Activated naive CD4-positive, alpha-beta T cell treated with anti-CD3 and anti-CD28 coated beads for 36 hours (primary cell): ENCODE measurements at regions not wholly inside any gene's neighbourhood (a gene's known extent, or its start where the extent isn't known, plus 50 kb on each side); places are given as distances from the start of the nearest gene placed in this dataset.

Source experiments
- CTCF ChIA-PET: fragments of 350-600 bp; sonication (Branson Sonifier 250); formaldehyde crosslinking; loops from one replicate; lab custom pipeline; 2021; ENCODE audit warnings: antibody characterized with exemption; lab: Charles Lee
- DNase-seq: peaks from one replicate; pipeline ENCODE4 v3.0.0-alpha.2; 2020
- H3K27ac Mint-ChIP-seq: one replicate; pipeline ENCODE4 v1.8.0; 2021; ENCODE audit warnings: mild to moderate bottlenecking, mixed read lengths
- H3K27me3 Mint-ChIP-seq: one replicate; pipeline ENCODE4 v1.8.0; 2021; ENCODE audit warnings: low read depth, mixed read lengths
- H3K36me3 Mint-ChIP-seq: one replicate; pipeline ENCODE4 v1.8.0; 2021; ENCODE audit warnings: low read depth, mixed read lengths
- H3K4me1 Mint-ChIP-seq: one replicate; pipeline ENCODE4 v1.8.0; 2021; ENCODE audit warnings: low read depth, mixed read lengths
- H3K4me3 Mint-ChIP-seq: one replicate; pipeline ENCODE4 v1.8.0; 2021; ENCODE audit warnings: mild to moderate bottlenecking, moderate library complexity, mixed read lengths
- H3K9me3 Mint-ChIP-seq: one replicate; pipeline ENCODE4 v1.8.0; 2021; ENCODE audit warnings: mixed read lengths
- intact Hi-C: fragments of 100-400 bp; cut with micrococcal nuclease; formaldehyde crosslinking; loops from one replicate; pipeline ENCODE4 v1.15.1; 2023

DNA sequence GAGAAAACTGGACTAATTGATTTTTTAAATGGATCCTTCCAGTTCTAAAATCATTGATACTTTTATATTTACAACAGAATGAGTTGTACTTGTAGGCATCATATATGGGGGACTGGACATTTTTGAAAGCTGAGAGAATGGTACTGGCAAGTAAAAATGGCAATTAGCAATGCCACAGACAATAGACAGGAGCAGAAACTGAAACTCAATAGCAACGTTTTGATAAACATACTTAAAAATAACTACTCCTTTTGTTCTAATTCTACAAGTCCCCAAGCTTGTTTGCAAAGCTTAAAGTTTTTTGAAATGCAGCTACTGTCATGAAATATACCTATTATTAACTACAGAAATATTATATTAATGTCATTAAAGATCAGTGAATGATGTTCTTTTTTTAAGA lies 52.8 kb upstream of the FBXL7 start:
- no peak for DNase-seq
- H3K9me3 Mint-ChIP-seq: peaks cover 3% of the 10 kb centered on the region
- H3K4me3 Mint-ChIP-seq: no peak overlapping the region
- H3K36me3 Mint-ChIP-seq: no peaks in the 10 kb centered on the region
- H3K4me1 Mint-ChIP-seq: no peaks in the 10 kb centered on the region
- intact Hi-C loops: no loop called here
- no peaks in the 10 kb centered on the region for H3K27me3 Mint-ChIP-seq
- no peak overlapping the region for H3K27ac Mint-ChIP-seq
- CTCF ChIA-PET: no interaction called here

DNA sequence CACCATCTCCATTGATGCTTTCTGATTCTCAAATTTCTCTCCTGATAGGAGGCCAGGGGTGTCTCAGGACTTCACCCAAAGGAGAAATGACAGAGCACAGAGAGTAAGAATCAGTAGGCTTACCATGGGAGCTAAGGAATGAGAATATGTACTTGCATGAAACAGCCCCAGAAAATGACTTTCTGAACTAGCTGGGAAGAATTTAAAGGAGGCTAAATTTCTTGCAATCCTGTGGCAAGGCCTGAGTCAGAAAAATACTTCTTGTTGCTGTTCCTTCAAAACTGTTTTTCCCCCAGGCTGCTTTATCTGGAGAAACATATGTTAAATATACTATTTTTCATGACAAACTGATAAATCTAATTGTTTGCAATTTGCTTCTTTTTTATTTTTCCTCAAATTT lies 53.4 kb upstream of the FBXL7 start:
- H3K4me1 Mint-ChIP-seq: no peaks in the 10 kb centered on the region
- H3K4me3 Mint-ChIP-seq: no peak overlapping the region
- intact Hi-C loops: no loop called here
- H3K36me3 Mint-ChIP-seq: no peaks in the 10 kb centered on the region
- H3K9me3 Mint-ChIP-seq: peaks cover 3% of the 10 kb centered on the region
- CTCF ChIA-PET: no interaction called here
- no peak overlapping the region for H3K27ac Mint-ChIP-seq
- no peaks in the 10 kb centered on the region for H3K27me3 Mint-ChIP-seq
- DNase-seq: no peak

DNA sequence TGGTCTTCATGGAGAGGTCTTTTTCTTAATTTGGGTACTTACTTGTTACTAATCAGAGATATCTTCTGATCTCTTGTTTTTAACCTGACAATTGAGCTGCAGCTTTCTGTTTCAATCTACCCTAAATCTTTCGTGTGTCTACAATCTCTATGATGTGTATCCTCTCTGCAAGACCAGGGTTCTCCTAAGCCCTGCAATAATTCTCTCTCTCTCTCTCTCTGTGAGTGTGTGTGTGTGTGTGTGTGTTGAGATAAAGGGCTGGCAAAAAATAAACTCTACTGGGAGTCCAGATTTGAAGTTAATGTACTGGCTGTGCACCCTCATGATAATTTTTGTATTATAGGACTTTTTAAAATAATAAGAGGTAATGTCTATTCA lies 57.8 kb upstream of the FBXL7 start:
- CTCF ChIA-PET: no interaction called here
- DNase-seq: no peak
- no peak overlapping the region for H3K4me3 Mint-ChIP-seq
- H3K27ac Mint-ChIP-seq: no peak overlapping the region
- no peaks in the 10 kb centered on the region for H3K27me3 Mint-ChIP-seq
- intact Hi-C loops: no loop called here
- H3K36me3 Mint-ChIP-seq: no peaks in the 10 kb centered on the region
- peaks cover 1% of the 10 kb centered on the region for H3K9me3 Mint-ChIP-seq
- no peaks in the 10 kb centered on the region for H3K4me1 Mint-ChIP-seq

- CTCF ChIA-PET: no interaction called here
- H3K36me3 Mint-ChIP-seq: no peaks in the 10 kb centered on the region
- peaks cover 1% of the 10 kb centered on the region for H3K9me3 Mint-ChIP-seq
- H3K27ac Mint-ChIP-seq: no peak overlapping the region
- H3K27me3 Mint-ChIP-seq: no peaks in the 10 kb centered on the region
- H3K4me3 Mint-ChIP-seq: no peak overlapping the region
- DNase-seq: no peak
- no peaks in the 10 kb centered on the region for H3K4me1 Mint-ChIP-seq
- intact Hi-C loops: no loop called here
Measured at GRCh38 chr5:15441433-15442192, 58.4 kb upstream of the FBXL7 start.

GRCh38 chr5:15440434-15440833 lies 59.5 kb upstream of the FBXL7 start:
- Mint-ChIP-seq H3K9me3 (peaks cover 1% of the 10 kb centered on the region), H3K4me1 (no peaks in the 10 kb centered on the region), H3K36me3 (no peaks in the 10 kb centered on the region), H3K27ac (no peak overlapping the region), H3K4me3 (no peak overlapping the region), H3K27me3 (no peaks in the 10 kb centered on the region)
- intact Hi-C loops: no loop called here
- CTCF ChIA-PET: interaction anchor here (0.6 kb wide), 1 partner anchor 1512 kb away, joined by 3 read pairs; no protein-coding TSS in a partner anchor
- no peak for DNase-seq

- H3K9me3 Mint-ChIP-seq: peaks cover 1% of the 10 kb centered on the region
Measured at GRCh38 chr5:15439801-15440200, 60.2 kb upstream of the FBXL7 start.

DNA sequence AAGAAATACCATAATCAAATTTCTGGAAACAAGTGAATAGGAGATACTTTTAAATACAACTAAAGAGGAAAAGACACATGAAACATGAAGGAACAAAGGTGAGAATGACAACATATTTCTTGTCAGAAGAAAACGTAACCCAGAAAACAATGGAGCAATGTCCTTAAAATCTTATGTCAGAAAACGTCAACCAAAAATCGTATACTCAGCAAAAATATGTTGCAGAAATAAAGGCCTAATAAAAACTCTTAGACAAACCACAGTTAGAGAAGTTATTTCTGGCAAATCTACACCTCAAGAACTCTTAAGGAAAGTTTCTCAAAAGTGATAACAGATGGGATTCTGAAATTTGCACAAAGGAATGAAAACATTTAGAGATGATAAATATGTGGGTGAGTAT lies 66.3 kb upstream of the FBXL7 start:
- Mint-ChIP-seq H3K27me3 (no peaks in the 10 kb centered on the region), H3K4me3 (no peak overlapping the region), H3K9me3 (peaks cover 2% of the 10 kb centered on the region), H3K4me1 (no peaks in the 10 kb centered on the region), H3K27ac (no peak overlapping the region), H3K36me3 (no peaks in the 10 kb centered on the region)
- CTCF ChIA-PET: interaction anchor here (0.9 kb wide), 1 partner anchor 357 kb away, joined by 3 read pairs; no protein-coding TSS in a partner anchor
- intact Hi-C loops: no loop called here
- no peak for DNase-seq

More at GRCh38 chr5:15439801-15440200, 60.2 kb upstream of the FBXL7 start:
- DNase-seq: no peak
- intact Hi-C loops: no loop called here
- H3K4me1 Mint-ChIP-seq: no peaks in the 10 kb centered on the region
- H3K36me3 Mint-ChIP-seq: no peaks in the 10 kb centered on the region
- no peaks in the 10 kb centered on the region for H3K27me3 Mint-ChIP-seq
- no peak overlapping the region for H3K27ac Mint-ChIP-seq
- no peak overlapping the region for H3K4me3 Mint-ChIP-seq
- CTCF ChIA-PET: no interaction called here

DNA sequence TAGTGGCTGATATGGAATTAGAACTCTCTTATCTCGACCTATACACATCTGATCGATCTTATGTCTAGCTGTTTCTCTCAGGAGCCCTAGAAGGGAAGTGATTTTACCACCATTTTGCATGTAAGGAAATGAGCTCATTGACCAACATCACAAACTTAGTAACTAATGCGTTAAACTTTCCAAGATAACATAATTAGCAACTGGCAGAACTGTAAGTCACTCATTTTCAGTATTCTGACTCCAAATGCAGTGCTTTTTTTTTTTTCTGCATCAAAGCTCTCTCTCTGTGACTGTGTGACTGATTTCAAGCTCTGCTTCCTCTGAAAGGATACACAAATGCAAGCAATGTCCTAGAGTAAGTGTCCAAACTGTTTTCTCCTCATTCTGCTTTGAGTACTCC lies 68.1 kb upstream of the FBXL7 start:
- CTCF ChIA-PET: no interaction called here
- no peaks in the 10 kb centered on the region for H3K27me3 Mint-ChIP-seq
- intact Hi-C loops: no loop called here
- H3K4me1 Mint-ChIP-seq: no peaks in the 10 kb centered on the region
- H3K27ac Mint-ChIP-seq: no peak overlapping the region
- H3K4me3 Mint-ChIP-seq: no peak overlapping the region
- no peak for DNase-seq
- H3K36me3 Mint-ChIP-seq: no peaks in the 10 kb centered on the region
- peaks cover 2% of the 10 kb centered on the region for H3K9me3 Mint-ChIP-seq

GRCh38 chr5:15425766-15426165 lies 74.2 kb upstream of the FBXL7 start:
- CTCF ChIA-PET: no interaction called here
- no peaks in the 10 kb centered on the region for H3K4me1 Mint-ChIP-seq
- no peaks in the 10 kb centered on the region for H3K27me3 Mint-ChIP-seq
- intact Hi-C loops: no loop called here
- H3K9me3 Mint-ChIP-seq: peaks cover 1% of the 10 kb centered on the region
- DNase-seq: no peak
- no peak overlapping the region for H3K27ac Mint-ChIP-seq
- H3K36me3 Mint-ChIP-seq: no peaks in the 10 kb centered on the region
- H3K4me3 Mint-ChIP-seq: no peak overlapping the region

DNA sequence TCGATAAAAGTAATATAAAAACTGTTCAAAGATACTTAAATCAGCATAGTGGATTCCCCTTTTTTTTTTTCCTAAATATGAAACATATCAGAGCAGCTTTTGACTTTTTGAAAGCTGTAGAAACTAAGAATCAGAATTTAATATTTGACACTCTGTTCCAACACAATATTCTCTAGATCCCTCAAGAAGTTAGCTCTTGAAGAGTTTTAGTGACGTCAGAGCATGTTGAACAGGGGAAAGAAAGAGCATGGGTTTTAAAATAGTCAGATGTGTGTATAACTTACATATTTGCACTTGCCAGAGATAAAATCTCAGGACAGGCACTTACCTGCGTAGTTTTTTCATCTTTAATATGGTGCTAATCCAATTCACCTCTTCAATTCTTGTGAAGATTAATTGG lies 75.2 kb upstream of the FBXL7 start:
- Mint-ChIP-seq H3K4me3 (no peak overlapping the region), H3K27ac (no peak overlapping the region), H3K4me1 (no peaks in the 10 kb centered on the region), H3K9me3 (peaks cover 1% of the 10 kb centered on the region), H3K27me3 (no peaks in the 10 kb centered on the region), H3K36me3 (no peaks in the 10 kb centered on the region)
- intact Hi-C loops: no loop called here
- CTCF ChIA-PET: no interaction called here
- no peak for DNase-seq

GRCh38 chr5:15421921-15422412 lies 78.0 kb upstream of the FBXL7 start:
- Mint-ChIP-seq H3K36me3 (no peaks in the 10 kb centered on the region), H3K4me3 (no peak overlapping the region), H3K4me1 (no peaks in the 10 kb centered on the region), H3K27me3 (no peaks in the 10 kb centered on the region), H3K9me3 (peaks cover 1% of the 10 kb centered on the region), H3K27ac (no peak overlapping the region)
- CTCF ChIA-PET: no interaction called here
- intact Hi-C loops: no loop called here
- no peak for DNase-seq

DNA sequence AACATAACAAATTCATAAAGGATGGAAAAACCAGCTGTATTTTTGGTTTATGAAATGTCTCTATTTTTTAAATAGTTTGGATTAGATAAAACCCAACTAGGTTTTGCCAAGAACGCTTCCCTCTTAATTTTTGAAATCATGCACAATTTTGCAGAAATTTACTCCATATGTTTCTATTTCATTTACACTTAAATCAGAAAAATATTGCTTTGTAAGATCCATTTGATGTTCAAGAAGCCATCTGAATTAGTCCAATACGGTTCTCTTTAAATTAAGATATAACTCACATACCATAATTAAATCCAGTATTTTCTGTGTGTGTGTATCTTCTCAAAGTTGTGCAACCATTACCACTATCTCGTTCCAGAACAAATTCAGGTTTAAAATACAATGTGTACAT lies 78.6 kb upstream of the FBXL7 start:
- Mint-ChIP-seq H3K4me1 (no peaks in the 10 kb centered on the region), H3K9me3 (peaks cover 1% of the 10 kb centered on the region), H3K36me3 (no peaks in the 10 kb centered on the region), H3K27ac (no peak overlapping the region), H3K4me3 (no peak overlapping the region), H3K27me3 (no peaks in the 10 kb centered on the region)
- intact Hi-C loops: no loop called here
- no peak for DNase-seq
- CTCF ChIA-PET: no interaction called here

GRCh38 chr5:15420201-15420600 lies 79.8 kb upstream of the FBXL7 start:
- no peak overlapping the region for H3K27ac Mint-ChIP-seq
- CTCF ChIA-PET: no interaction called here
- H3K4me1 Mint-ChIP-seq: no peaks in the 10 kb centered on the region
- no peaks in the 10 kb centered on the region for H3K27me3 Mint-ChIP-seq
- intact Hi-C loops: no loop called here
- no peak for DNase-seq
- H3K9me3 Mint-ChIP-seq: peaks cover 1% of the 10 kb centered on the region
- H3K36me3 Mint-ChIP-seq: no peaks in the 10 kb centered on the region
- no peak overlapping the region for H3K4me3 Mint-ChIP-seq
